ENCODE measurements at regions not wholly inside any gene's neighbourhood (a gene's known extent, or its start where the extent isn't known, plus 50 kb on each side); places are given as distances from the start of the nearest gene placed in this dataset.

GRCh38 chr7:81819861-81820260 lies 50.0 kb upstream of the HGF start:
- no peak for FAIRE-seq
- no TSS peak for BruUV-seq (replicated peaks)
- WGBS (ENCODE audit: insufficient coverage, insufficient replicate concordance, low lambda C conversion rate, missing lambda C conversion rate): 0% methylated on average over 1 of the region's 1 CpG
- no peaks in the 10 kb centered on the region for H4K20me1 ChIP-seq (ENCODE audit: control insufficient read depth, insufficient read depth)
- H3K4me1 ChIP-seq (ENCODE audit: control insufficient read depth, insufficient read depth, low read length): no peaks in the 10 kb centered on the region
- H3K27me3 ChIP-seq (replicated peaks in 1 of 2; ENCODE audit: control insufficient read depth in 2 of 2, insufficient read depth in 2 of 2, low read length in 1 of 2): no peaks in the 10 kb centered on the region
- no peak overlapping the region for H2AFZ ChIP-seq (ENCODE audit: control insufficient read depth, low read depth, low read length)
- no peak overlapping the region for H3K9ac ChIP-seq (ENCODE audit: control insufficient read depth, insufficient read depth, low read length)
- DNase-seq (ENCODE audit: low read depth, low spot score): no peak
- no peaks in the 10 kb centered on the region for H3K79me2 ChIP-seq (ENCODE audit: control insufficient read depth, insufficient read depth, low read length)
- TF ChIP-seq CBX5 (IDR thresholded peaks at IDR 0.05; ENCODE audit: low read depth): no peak
- TF ChIP-seq STAT3 (IDR thresholded peaks at IDR 0.05; ENCODE audit: low read depth, low read length): no peak
- no peak for TF ChIP-seq MYB (IDR thresholded peaks at IDR 0.05; ENCODE audit: borderline replicate concordance, low read depth, low read length)
- no peak for TF ChIP-seq ETV6 (conservative IDR thresholded peaks at IDR 0.05 in 1 of 2, IDR thresholded peaks at IDR 0.05 in 1 of 2; ENCODE audit: borderline replicate concordance in 1 of 2, low read depth in 1 of 2)
- TF ChIP-seq GATAD2B (conservative IDR thresholded peaks at IDR 0.05; ENCODE audit: low read depth): no peak
- TF ChIP-seq PML (IDR thresholded peaks at IDR 0.05; ENCODE audit: low read length): no peak
- no peak for TF ChIP-seq NR2C1 (IDR thresholded peaks at IDR 0.05)
- no peak for TF ChIP-seq PAX8 (IDR thresholded peaks at IDR 0.05)
- no peak for TF ChIP-seq MYC (IDR thresholded peaks at IDR 0.05; ENCODE audit: insufficient read depth, insufficient read length, insufficient replicate concordance, low read length, severe bottlenecking)
- TF ChIP-seq ATF2 (IDR thresholded peaks at IDR 0.05; ENCODE audit: low read length): no peak
- SMC1A ChIA-PET (ENCODE audit: uncharacterized antibody, unreplicated experiment): interaction anchor here (0.8 to 1.3 kb wide), 3 partner anchors 31 to 1080 kb away, joined by 3 read pairs; no protein-coding TSS in a partner anchor
- H3K9me3 ChIP-seq (replicated peaks; ENCODE audit: control insufficient read depth, insufficient read depth, low read length): no peaks in the 10 kb centered on the region
- H3K4me2 ChIP-seq (ENCODE audit: control insufficient read depth, insufficient read depth): no peak overlapping the region
- in situ Hi-C loops (cut with MboI): no loop called here
- RAD21 ChIA-PET (ENCODE audit: unreplicated experiment): no interaction called here
- CTCF ChIA-PET: no interaction called here
- ATAC-seq: no peak
- no peak overlapping the region for H3K4me3 ChIP-seq
- POLR2A ChIA-PET: no interaction called here
- no peaks in the 10 kb centered on the region for H3K36me3 ChIP-seq (ENCODE audit: control insufficient read depth in 2 of 2, insufficient read depth in 2 of 2, low read length in 1 of 2)
- H3K27ac ChIP-seq (ENCODE audit: control insufficient read depth, insufficient read depth): no peak overlapping the region
- intact Hi-C loops (cut with micrococcal nuclease; ENCODE audit: unreplicated experiment): no loop called here

Data from GM12878 (cell line).